Glutamatergic neuron (in vitro differentiated cells): ENCODE measurements at regions not wholly inside any gene's neighbourhood (a gene's known extent, or its start where the extent isn't known, plus 50 kb on each side); places are given as distances from the start of the nearest gene placed in this dataset.
"Not testable (repeated sequence)": the region's sequence is repeated elsewhere in the genome, so short reads cannot be mapped to it uniquely, and the experiment has no call there.

Source experiments
- DNase-seq: peaks from one replicate; pipeline ENCODE4 v3.0.0; 2022
- H3K27ac Mint-ChIP-seq: one replicate; pipeline ENCODE4 v1.8.0; 2020; ENCODE audit warnings: mild to moderate bottlenecking, mixed read lengths, inconsistent platforms; ENCODE audit not compliant: unreplicated experiment
- H3K27me3 Mint-ChIP-seq: one replicate; pipeline ENCODE4 v1.8.0; 2020; ENCODE audit warnings: mild to moderate bottlenecking, moderate library complexity, mixed read lengths, inconsistent platforms; ENCODE audit not compliant: unreplicated experiment
- H3K36me3 Mint-ChIP-seq: one replicate; pipeline ENCODE4 v1.8.0; 2020; ENCODE audit warnings: mild to moderate bottlenecking, mixed read lengths, inconsistent platforms; ENCODE audit not compliant: unreplicated experiment
- H3K4me1 Mint-ChIP-seq: one replicate; pipeline ENCODE4 v1.8.0; 2020; ENCODE audit warnings: mild to moderate bottlenecking, low read depth, mixed read lengths, inconsistent platforms; ENCODE audit not compliant: unreplicated experiment
- H3K4me3 Mint-ChIP-seq: one replicate; pipeline ENCODE4 v1.8.0; 2020; ENCODE audit warnings: mild to moderate bottlenecking, mixed read lengths, inconsistent platforms; ENCODE audit not compliant: unreplicated experiment
- H3K9me3 Mint-ChIP-seq: one replicate; pipeline ENCODE4 v1.8.0; 2020; ENCODE audit warnings: mild to moderate bottlenecking, moderate library complexity, mixed read lengths, inconsistent platforms; ENCODE audit not compliant: unreplicated experiment
- TF ChIP-seq, protein P1 (sequence below): fragments of 200-600 bp; sonication (generic); IDR thresholded peaks from one replicate; pipeline ENCODE4 v1.5.0; 2021; ENCODE audit not compliant: partially characterized antibody, unreplicated experiment

DNA sequence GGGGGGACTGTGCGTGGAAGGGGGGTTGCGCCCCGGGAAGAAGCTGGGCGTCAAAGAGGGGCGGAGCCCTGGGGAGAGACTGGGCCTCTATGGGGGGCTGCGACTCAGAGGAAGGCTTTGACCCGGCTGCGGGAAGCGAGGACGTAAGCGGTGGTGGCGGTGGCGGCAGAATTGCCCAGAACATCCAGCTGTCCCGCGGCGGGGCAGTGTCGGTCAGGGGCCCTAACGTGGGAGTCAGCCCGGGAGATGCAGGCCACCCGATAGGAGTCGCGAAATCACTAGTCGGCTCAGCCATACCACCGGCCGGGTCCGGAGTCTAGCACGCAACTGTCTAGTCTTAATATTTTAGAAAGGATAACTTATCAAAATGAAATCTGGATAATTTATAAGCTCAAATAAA, 387.6 kb upstream of the EYS start:
- Mint-ChIP-seq H3K9me3 (peaks cover 1% of the 10 kb centered on the region), H3K4me3 (no peak overlapping the region), H3K36me3 (peaks cover 5% of the 10 kb centered on the region), H3K27me3 (no peaks in the 10 kb centered on the region), H3K4me1 (no peaks in the 10 kb centered on the region), H3K27ac (no peak overlapping the region)
- no peak for DNase-seq
- TF ChIP-seq, protein P1, sequence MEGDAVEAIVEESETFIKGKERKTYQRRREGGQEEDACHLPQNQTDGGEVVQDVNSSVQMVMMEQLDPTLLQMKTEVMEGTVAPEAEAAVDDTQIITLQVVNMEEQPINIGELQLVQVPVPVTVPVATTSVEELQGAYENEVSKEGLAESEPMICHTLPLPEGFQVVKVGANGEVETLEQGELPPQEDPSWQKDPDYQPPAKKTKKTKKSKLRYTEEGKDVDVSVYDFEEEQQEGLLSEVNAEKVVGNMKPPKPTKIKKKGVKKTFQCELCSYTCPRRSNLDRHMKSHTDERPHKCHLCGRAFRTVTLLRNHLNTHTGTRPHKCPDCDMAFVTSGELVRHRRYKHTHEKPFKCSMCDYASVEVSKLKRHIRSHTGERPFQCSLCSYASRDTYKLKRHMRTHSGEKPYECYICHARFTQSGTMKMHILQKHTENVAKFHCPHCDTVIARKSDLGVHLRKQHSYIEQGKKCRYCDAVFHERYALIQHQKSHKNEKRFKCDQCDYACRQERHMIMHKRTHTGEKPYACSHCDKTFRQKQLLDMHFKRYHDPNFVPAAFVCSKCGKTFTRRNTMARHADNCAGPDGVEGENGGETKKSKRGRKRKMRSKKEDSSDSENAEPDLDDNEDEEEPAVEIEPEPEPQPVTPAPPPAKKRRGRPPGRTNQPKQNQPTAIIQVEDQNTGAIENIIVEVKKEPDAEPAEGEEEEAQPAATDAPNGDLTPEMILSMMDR = no peak

DNA sequence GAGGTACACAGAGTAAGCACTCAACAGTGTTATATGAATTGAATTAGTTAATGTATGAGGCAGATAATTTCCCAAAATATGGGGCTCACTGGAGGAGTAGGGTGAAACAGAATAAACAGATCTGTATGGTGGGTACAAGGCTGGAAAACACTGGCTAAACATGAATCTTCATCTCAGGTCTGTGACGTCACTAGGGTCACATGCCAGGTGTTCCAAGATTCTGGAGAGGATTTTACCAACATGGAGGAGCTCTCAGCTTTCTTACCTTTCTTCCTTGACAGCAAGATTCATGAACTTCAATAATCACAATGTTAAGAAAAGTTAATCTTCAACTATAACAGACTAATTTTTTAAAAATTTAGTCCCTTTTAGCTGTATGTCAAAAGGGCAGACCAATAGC, 385.3 kb upstream of the EYS start:
- not testable (repeated sequence) for H3K36me3 Mint-ChIP-seq, H3K27ac Mint-ChIP-seq, H3K4me3 Mint-ChIP-seq, H3K4me1 Mint-ChIP-seq, H3K9me3 Mint-ChIP-seq, DNase-seq, H3K27me3 Mint-ChIP-seq

DNA sequence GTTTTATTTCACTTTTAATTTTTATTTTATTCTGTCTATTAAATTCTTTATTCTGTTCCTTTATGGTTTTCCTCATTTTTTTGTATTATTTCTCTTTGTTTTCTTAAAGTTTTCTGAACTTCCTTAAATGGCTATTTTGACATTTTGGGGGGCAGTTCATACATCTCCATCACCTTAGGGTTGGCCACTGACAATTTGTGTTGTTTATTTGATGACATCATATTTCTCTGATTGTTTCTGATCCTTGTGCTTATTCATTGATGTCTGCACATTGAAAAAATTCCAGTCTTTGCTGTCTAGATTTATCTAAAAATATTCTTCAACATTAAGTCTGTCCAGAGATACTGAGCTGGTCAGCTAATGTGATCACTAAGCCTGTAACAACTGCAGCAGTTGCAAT, 379.5 kb upstream of the EYS start:
- no peak overlapping the region for H3K27ac Mint-ChIP-seq
- H3K27me3 Mint-ChIP-seq = no peaks in the 10 kb centered on the region
- H3K36me3 Mint-ChIP-seq = peaks cover 11% of the 10 kb centered on the region
- H3K4me1 Mint-ChIP-seq = no peaks in the 10 kb centered on the region
- no peak for DNase-seq
- no peaks in the 10 kb centered on the region for H3K9me3 Mint-ChIP-seq
- TF ChIP-seq, protein P1 = no peak
- no peak overlapping the region for H3K4me3 Mint-ChIP-seq

DNA sequence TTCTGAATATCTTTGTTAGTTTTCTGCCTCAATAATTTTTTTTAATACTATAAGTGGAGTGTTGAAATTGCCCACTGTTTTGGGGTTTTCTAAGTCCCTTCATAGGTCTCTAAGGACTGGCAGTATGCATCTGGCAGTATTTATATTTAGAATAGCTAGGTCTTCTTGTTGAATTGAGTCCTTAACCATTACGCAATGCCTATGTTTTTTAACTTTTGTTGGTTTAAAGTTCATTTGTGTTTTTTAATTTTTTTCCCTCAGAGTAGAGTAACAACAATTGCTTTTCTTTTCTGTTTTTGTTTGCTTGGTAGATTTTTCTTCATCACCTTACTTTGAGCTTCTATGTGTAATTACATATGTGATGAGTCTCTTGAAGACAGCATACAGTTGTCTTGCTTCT, 375.9 kb upstream of the EYS start:
- Mint-ChIP-seq H3K27ac (no peak overlapping the region), H3K4me3 (no peak overlapping the region), H3K27me3 (no peaks in the 10 kb centered on the region), H3K4me1 (no peaks in the 10 kb centered on the region), H3K9me3 (no peaks in the 10 kb centered on the region), H3K36me3 (peaks cover 11% of the 10 kb centered on the region)
- DNase-seq = no peak
- TF ChIP-seq, protein P1 = no peak

DNA sequence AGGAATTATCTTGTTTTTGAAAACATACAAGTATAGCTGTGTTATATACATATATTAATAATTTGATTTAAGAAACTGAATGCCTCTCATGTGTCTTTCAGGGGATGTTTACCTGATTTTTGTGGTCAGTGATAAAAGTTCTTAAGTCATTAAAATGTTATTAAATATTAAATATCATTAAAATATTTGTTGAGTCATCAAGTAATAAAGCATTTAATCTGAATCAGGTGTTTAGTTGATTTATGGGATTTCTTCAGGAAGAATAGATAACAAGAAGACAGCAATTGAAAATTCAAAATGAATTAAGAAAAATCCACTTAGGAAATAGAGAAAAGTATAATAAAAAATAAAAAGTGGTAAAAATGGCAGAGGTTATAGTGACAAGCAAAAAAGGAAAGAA, 361.9 kb upstream of the EYS start:
- peaks cover 2% of the 10 kb centered on the region for H3K27me3 Mint-ChIP-seq
- DNase-seq = no peak

More for the DNA sequence above, 361.9 kb upstream of the EYS start:
- Mint-ChIP-seq H3K36me3 (no peaks in the 10 kb centered on the region), H3K4me3 (no peak overlapping the region), H3K27ac (no peak overlapping the region), H3K9me3 (no peaks in the 10 kb centered on the region), H3K4me1 (no peaks in the 10 kb centered on the region)
- TF ChIP-seq, protein P1 = no peak
